Body of pancreas (tissue), 4 donors: ENCODE measurements at regions not wholly inside any gene's neighbourhood (a gene's known extent, or its start where the extent isn't known, plus 50 kb on each side); places are given as distances from the start of the nearest gene placed in this dataset.

Experiments
- CTCF ChIP-seq, 7 experiments: fragments of 450-650 bp in 4 of 7; fragments of 200-600 bp in 3 of 7; sonication (generic) in 3 of 7; IDR thresholded peaks; one replicate each; pipeline ENCODE4 v1.5.1; 2016 to 2019; ENCODE audit warnings: antibody characterized with exemption in 7 of 7
- POLR2A ChIP-seq, 3 donors: fragments of 450-650 bp; IDR thresholded peaks; one replicate each; pipeline ENCODE4 v1.6.1; 2016; ENCODE audit warnings: antibody characterized with exemption in 3 of 3, mild to moderate bottlenecking in 2 of 3

- TF ChIP-seq CTCF (IDR thresholded peaks at IDR 0.05) = no peak
- no peak for TF ChIP-seq POLR2A (IDR thresholded peaks at IDR 0.05)
Measured at GRCh38 chr9:86670076-86670475, 277.2 kb downstream of the GAS1 start.
